Heart right ventricle (tissue), 16 donors: ENCODE measurements at regions not wholly inside any gene's neighbourhood (a gene's known extent, or its start where the extent isn't known, plus 50 kb on each side); places are given as distances from the start of the nearest gene placed in this dataset.

Experiments
- ATAC-seq, 8 donors: fragments of 200-7000 bp; cut with Tn5 transposase; one replicate each; pipeline ENCODE4 v1.9.1; 2020; ENCODE audit warnings: mild to moderate bottlenecking in 8 of 8, moderate library complexity in 8 of 8, moderate number of reproducible peaks in 1 of 8
- DNase-seq, 2 donors: peaks; one replicate each; pipeline ENCODE4 v3.0.0-alpha.2; 2020
- H3K27ac ChIP-seq, 10 donors: fragments of 200-600 bp; sonication (generic) in 2 of 10; one replicate each; pipeline versions ENCODE4 v1.5.0 to v1.8.0; 2020 to 2022; ENCODE audit warnings: mild to moderate bottlenecking in 3 of 10
- H3K27me3 ChIP-seq, 7 donors: fragments of 200-600 bp; one replicate each; pipeline ENCODE4 v1.8.0; 2021 to 2022; ENCODE audit warnings: mild to moderate bottlenecking in 2 of 7
- H3K36me3 ChIP-seq, 9 donors: fragments of 200-600 bp; sonication (generic) in 1 of 9; one replicate each; pipeline versions ENCODE4 v1.5.0 to v1.8.0; 2020 to 2022; ENCODE audit warnings: mild to moderate bottlenecking in 2 of 9
- H3K4me1 ChIP-seq, 9 donors: fragments of 200-600 bp; sonication (generic) in 1 of 9; one replicate each; pipeline versions ENCODE4 v1.5.0 to v1.8.0; 2020 to 2022; ENCODE audit warnings: mild to moderate bottlenecking in 4 of 9
- H3K4me3 ChIP-seq, 10 donors: fragments of 200-600 bp; sonication (generic) in 2 of 10; one replicate each; pipeline versions ENCODE4 v1.5.0 to v1.8.0; 2020 to 2022; ENCODE audit warnings: mild to moderate bottlenecking in 7 of 10, moderate library complexity in 2 of 10
- H3K9me3 ChIP-seq, 11 donors: fragments of 200-600 bp in 10 of 11; sonication (generic) in 2 of 11; one replicate each; pipeline versions ENCODE4 v1.5.0 to v1.8.0; 2013 to 2022; ENCODE audit warnings: mild to moderate bottlenecking in 2 of 11, control low read depth in 1 of 11, moderate library complexity in 1 of 11
- CTCF ChIP-seq, 9 donors: fragments of 200-600 bp; sonication (generic) in 2 of 9; IDR thresholded peaks; one replicate each; pipeline versions ENCODE4 v1.5.0 to v1.8.0; 2021 to 2022; ENCODE audit warnings: antibody characterized with exemption in 9 of 9, mild to moderate bottlenecking in 5 of 9, moderate library complexity in 1 of 9
- WGBS, 2 donors: extraction: QIAGEN DNeasy Blood & Tissue Kit; methylation state at CpG; one replicate each; pipeline ENCODE4 v1.1.7; 2013; ENCODE audit warnings: inconsistent platforms in 1 of 2; 5-methylcytosine and 5-hydroxymethylcytosine counted together
- intact Hi-C, 10 donors: fragments of 100-400 bp; cut with DNase I; formaldehyde crosslinking; loops; one replicate each; pipeline versions ENCODE4 v1.11.1 to v1.14.2; 2022
- donor health status: Arrhythmogenic right ventricular cardiomyopathy.
- donor health status: ischemic (EF 13 %, LVEDD 7.1; RV severe dilation, severe dysfunction).
- donor health status: healthy with polysubstance abuse.
- donor health status: DM: no; HTN: yes; CAD: no.
- donor health status: DM: no; HTN: no; CAD: no.
- donor health status: ischemic (EF 25% LVEDD 6.9; RV normal size, moderate dysfunction).
- donor health status: ischemic (EF 25% LVEDD 5.7; RV mildly dilated, moderate dysfunction).
- donor health status: healthy.
- donor health status: DM: yes; HTN: yes; CAD: no.
- donor health status: Ischemic cardiomyopathy.
- donor health status: ischemic (EF 35%, LVEDD 5.7; RV mildly dilated, moderate dysfunction).
- donor health status: nonischemic (EF 11% LVEDD 7.7; RV severe dilation, severe dysfunction).
- donor health status: DM: yes; HTN: yes; CAD: no.
- donor health status: PGD.
- donor health status: ischemic (EF 29% LVEDD 5.4; RV normal size, mild dysfunction).
- donor health status: nonischemic (EF 23%, LVEDD 6.1; RV moderate dilation, normal function).

- Histone ChIP-seq H3K9me3 (peaks cover 0 to 18% (median 0%) of the 10 kb centered on the region in 11 donors), H3K4me1 (no peaks in the 10 kb centered on the region), H3K27me3 (peaks cover 0 to 11% (median 0%) of the 10 kb centered on the region in 7 donors), H3K4me3 (no peak overlapping the region), H3K36me3 (no peaks in the 10 kb centered on the region), H3K27ac (no peak overlapping the region)
- intact Hi-C loops: no loop called here
- DNase-seq (no peak), ATAC-seq (no peak)
- WGBS, 2 donors: 98 to 100% methylated on average over 1 of the region's 1 CpG
- TF ChIP-seq CTCF (IDR thresholded peaks at IDR 0.05): no peak
Observed at GRCh38 chr7:67817481-67817880, 820.8 kb downstream of the TYW1 start.

GRCh38 chr7:67821116-67821515 is 824.5 kb downstream of the TYW1 start:
- peaks cover 0 to 10% (median 0%) of the 10 kb centered on the region in 7 donors for H3K27me3 ChIP-seq
- DNase-seq (no peak), ATAC-seq (no peak)
- H3K4me1 ChIP-seq: no peaks in the 10 kb centered on the region
- H3K36me3 ChIP-seq: no peaks in the 10 kb centered on the region
- TF ChIP-seq CTCF (IDR thresholded peaks at IDR 0.05): no peak
- H3K27ac ChIP-seq: no peak overlapping the region
- intact Hi-C loops: no loop called here
- H3K4me3 ChIP-seq: no peak overlapping the region
- H3K9me3 ChIP-seq: peaks cover 0 to 17% (median 0%) of the 10 kb centered on the region in 11 donors
- 77 to 79% methylated on average over 7 of the region's 7 CpGs for WGBS, 2 donors

- Histone ChIP-seq H3K4me3 (no peak overlapping the region), H3K36me3 (no peaks in the 10 kb centered on the region), H3K4me1 (no peaks in the 10 kb centered on the region), H3K9me3 (peaks cover 0 to 16% (median 0%) of the 10 kb centered on the region in 11 donors), H3K27ac (no peak overlapping the region), H3K27me3 (peaks cover 0 to 16% (median 4%) of the 10 kb centered on the region in 7 donors)
- intact Hi-C loops: no loop called here
- WGBS, 2 donors: 47 to 52% methylated on average over 4 of the region's 4 CpGs
- DNase-seq (no peak), ATAC-seq (no peak)
- no peak for TF ChIP-seq CTCF (IDR thresholded peaks at IDR 0.05)
Observed at GRCh38 chr7:67823345-67823744, 826.7 kb downstream of the TYW1 start.

GRCh38 chr7:67825356-67825755 is 828.7 kb downstream of the TYW1 start:
- H3K27ac ChIP-seq: no peak overlapping the region
- 64 to 69% methylated on average over 1 of the region's 1 CpG for WGBS, 2 donors
- peaks cover 0 to 18% (median 4%) of the 10 kb centered on the region in 7 donors for H3K27me3 ChIP-seq
- H3K9me3 ChIP-seq: peaks cover 0 to 15% (median 0%) of the 10 kb centered on the region in 11 donors
- H3K4me1 ChIP-seq: no peaks in the 10 kb centered on the region
- intact Hi-C loops: no loop called here
- TF ChIP-seq CTCF (IDR thresholded peaks at IDR 0.05): no peak
- DNase-seq (no peak), ATAC-seq (no peak)
- H3K36me3 ChIP-seq: no peaks in the 10 kb centered on the region
- H3K4me3 ChIP-seq: no peak overlapping the region
